Fibroblast of mammary gland (primary cell): ENCODE measurements at regions not wholly inside any gene's neighbourhood (a gene's known extent, or its start where the extent isn't known, plus 50 kb on each side); places are given as distances from the start of the nearest gene placed in this dataset.

ENCODE experiments used
- DNase-seq: peaks from one replicate; pipeline ENCODE4 v3.0.0-alpha.2; 2010; ENCODE audit warnings: low read depth
- H3K4me3 ChIP-seq: 2 replicates; pipeline ENCODE4 v1.5.1; 2011; ENCODE audit warnings: low read depth, mild to moderate bottlenecking, low read length, moderate library complexity; ENCODE audit not compliant: control insufficient read depth
- TF ChIP-seq, protein P1 (sequence below): conservative IDR thresholded peaks from 2 replicates; pipeline ENCODE4 v1.5.1; 2011; ENCODE audit warnings: low read depth, low read length, inconsistent platforms; ENCODE audit not compliant: control insufficient read depth, insufficient read depth

GRCh38 chr1:162928141-162928540 is 67.2 kb upstream of the CCDC190 start:
- H3K4me3 ChIP-seq: no peak overlapping the region
- TF ChIP-seq, protein P1, sequence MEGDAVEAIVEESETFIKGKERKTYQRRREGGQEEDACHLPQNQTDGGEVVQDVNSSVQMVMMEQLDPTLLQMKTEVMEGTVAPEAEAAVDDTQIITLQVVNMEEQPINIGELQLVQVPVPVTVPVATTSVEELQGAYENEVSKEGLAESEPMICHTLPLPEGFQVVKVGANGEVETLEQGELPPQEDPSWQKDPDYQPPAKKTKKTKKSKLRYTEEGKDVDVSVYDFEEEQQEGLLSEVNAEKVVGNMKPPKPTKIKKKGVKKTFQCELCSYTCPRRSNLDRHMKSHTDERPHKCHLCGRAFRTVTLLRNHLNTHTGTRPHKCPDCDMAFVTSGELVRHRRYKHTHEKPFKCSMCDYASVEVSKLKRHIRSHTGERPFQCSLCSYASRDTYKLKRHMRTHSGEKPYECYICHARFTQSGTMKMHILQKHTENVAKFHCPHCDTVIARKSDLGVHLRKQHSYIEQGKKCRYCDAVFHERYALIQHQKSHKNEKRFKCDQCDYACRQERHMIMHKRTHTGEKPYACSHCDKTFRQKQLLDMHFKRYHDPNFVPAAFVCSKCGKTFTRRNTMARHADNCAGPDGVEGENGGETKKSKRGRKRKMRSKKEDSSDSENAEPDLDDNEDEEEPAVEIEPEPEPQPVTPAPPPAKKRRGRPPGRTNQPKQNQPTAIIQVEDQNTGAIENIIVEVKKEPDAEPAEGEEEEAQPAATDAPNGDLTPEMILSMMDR: no peak
- DNase-seq: no peak

DNA sequence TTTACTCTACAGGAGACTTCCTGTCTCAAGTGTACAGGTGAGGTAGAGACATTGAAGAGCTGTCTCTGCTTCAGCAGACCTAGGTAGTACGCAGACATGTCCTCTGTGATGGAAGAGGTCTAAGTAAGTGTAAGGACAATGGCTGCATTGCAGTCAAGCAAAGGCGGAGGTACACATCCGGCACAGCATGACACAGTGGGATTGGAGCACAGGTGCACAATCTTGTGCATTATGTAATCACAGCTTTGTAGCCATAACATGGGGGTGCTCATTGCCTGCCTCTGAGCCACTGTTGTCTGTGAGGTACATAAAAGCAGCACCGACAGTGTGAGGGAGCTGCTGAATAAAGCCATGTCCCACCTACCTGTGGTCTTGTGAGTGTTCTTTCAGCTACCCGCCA is 66.4 kb upstream of the CCDC190 start:
- no peak overlapping the region for H3K4me3 ChIP-seq
- DNase-seq: no peak
- TF ChIP-seq, protein P1: no peak

DNA sequence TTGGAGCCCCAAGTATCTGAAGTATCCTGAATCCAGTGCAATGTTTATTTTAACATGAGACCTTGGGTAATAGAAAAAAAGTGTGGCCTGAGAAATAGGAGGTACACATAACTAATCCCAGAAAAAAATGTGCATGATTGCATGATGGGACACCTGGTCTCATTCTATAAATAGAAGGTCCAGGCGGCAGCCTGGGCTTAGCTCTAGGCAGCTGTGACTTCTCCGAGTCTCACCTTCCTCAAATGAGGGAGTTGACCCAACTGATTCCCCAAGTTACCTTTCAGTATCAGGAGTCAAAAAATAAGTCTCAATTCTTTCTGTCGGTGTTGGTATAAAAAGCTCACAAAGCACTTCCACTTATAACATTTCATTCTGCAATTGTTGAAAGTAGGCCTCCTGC is 65.9 kb upstream of the CCDC190 start:
- no peak overlapping the region for H3K4me3 ChIP-seq
- DNase-seq: no peak
- TF ChIP-seq, protein P1: no peak

DNA sequence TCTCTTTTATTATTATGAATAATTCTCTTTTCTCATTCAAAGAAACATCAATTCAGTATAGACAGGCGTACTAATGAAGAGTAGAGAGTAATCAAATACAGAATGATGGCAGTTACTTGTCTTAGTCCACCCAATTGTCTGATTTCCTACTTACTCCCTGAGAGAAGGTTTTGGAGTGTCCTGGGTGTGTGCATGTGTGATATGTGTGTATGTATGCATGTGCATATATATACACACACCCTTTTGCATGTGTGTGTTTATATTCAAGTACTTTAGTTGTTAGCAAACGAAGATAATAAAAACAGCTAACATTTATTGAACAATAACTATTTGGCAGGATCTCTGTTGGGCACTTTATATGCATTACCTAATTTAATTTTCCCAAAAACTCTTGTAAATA is 63.2 kb upstream of the CCDC190 start:
- no peak for DNase-seq
- TF ChIP-seq, protein P1: no peak
- H3K4me3 ChIP-seq: no peak overlapping the region

DNA sequence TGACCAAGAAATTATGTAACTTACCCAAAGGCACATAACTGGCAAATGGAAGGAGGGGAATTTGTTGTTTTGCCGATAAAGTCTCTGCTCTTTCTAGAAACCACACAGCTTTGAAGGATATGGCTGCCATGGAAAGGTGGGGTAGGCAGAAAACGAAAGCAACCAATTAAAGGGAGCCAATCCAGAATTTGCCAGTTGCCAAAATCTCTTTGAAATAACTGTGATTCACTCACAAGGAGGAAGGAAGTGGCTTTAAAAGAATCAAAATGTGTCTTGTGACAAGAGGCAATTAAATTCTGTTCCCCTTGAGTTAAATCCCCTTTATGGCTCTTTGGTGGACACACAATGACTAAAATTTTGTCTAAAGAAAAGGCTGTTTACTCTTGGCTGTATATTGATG is 61.2 kb upstream of the CCDC190 start:
- H3K4me3 ChIP-seq: no peak overlapping the region
- TF ChIP-seq, protein P1: no peak
- DNase-seq: no peak

GRCh38 chr1:162921311-162921710 is 60.3 kb upstream of the CCDC190 start:
- DNase-seq: no peak
- TF ChIP-seq, protein P1: no peak
- no peak overlapping the region for H3K4me3 ChIP-seq

GRCh38 chr1:162919034-162919433 is 58.1 kb upstream of the CCDC190 start:
- TF ChIP-seq, protein P1: no peak
- H3K4me3 ChIP-seq: no peak overlapping the region
- DNase-seq: no peak
